Spinal cord (tissue), 9 donors: ENCODE measurements at regions not wholly inside any gene's neighbourhood (a gene's known extent, or its start where the extent isn't known, plus 50 kb on each side); places are given as distances from the start of the nearest gene placed in this dataset.

ENCODE experiments used
- DNase-seq, 6 donors: peaks; one replicate each; pipeline versions ENCODE4 v3.0.0 to v3.0.0-alpha.2; 2013 to 2015; ENCODE audit warnings: low spot score in 6 of 6, low read depth in 4 of 6
- H3K27ac ChIP-seq: one replicate; pipeline ENCODE4 v1.5.1; 2013; ENCODE audit warnings: low read depth, low read length, control low read depth
- H3K27me3 ChIP-seq: one replicate; pipeline ENCODE4 v1.6.1; 2013; ENCODE audit warnings: low read length; ENCODE audit not compliant: control insufficient read depth, insufficient read depth
- H3K36me3 ChIP-seq: one replicate; pipeline ENCODE4 v1.6.1; 2013; ENCODE audit warnings: low read length; ENCODE audit not compliant: control insufficient read depth, insufficient read depth
- H3K4me1 ChIP-seq: one replicate; pipeline ENCODE4 v1.6.1; 2013; ENCODE audit warnings: low read length; ENCODE audit not compliant: control insufficient read depth, insufficient read depth
- H3K4me3 ChIP-seq: one replicate; pipeline ENCODE4 v1.5.1; 2013; ENCODE audit warnings: low read depth, low read length, control low read depth
- H3K9me3 ChIP-seq: one replicate; pipeline ENCODE4 v1.6.1; 2013; ENCODE audit warnings: low read length; ENCODE audit not compliant: control insufficient read depth, insufficient read depth
- WGBS: methylation state at CpG from one replicate; pipeline ENCODE4 v1.1.5; 2013; ENCODE audit warnings: missing lambda C conversion rate; ENCODE audit not compliant: insufficient coverage; 5-methylcytosine and 5-hydroxymethylcytosine counted together
- donor health status: healthy.

DNA sequence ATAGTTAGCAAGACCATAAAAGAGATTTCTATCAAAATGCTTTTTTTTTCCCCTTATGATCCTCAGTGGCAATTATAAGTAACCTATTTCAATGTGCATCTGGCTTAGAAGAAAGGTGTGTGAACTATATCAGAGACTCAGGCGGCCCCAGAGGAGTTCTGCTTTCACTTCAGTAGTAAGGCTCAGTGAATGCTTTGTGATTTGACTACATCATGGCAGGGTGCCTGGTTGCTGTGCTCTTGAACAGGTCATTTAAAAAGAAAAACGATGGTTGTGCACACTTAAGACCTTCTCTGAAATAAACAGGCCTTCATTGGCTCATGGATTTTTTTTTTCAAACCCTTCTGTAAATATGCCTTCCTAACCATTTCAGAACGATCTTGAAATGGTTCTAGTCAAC, 400.4 kb upstream of the RARB start:
- Histone ChIP-seq H3K4me1 (no peaks in the 10 kb centered on the region), H3K27me3 (no peaks in the 10 kb centered on the region), H3K36me3 (no peaks in the 10 kb centered on the region), H3K27ac (peak overlapping the region; percentile 26), H3K9me3 (no peaks in the 10 kb centered on the region), H3K4me3 (no peak overlapping the region)
- peak in 3 of 6 donors; percentile 52 to 70 (median 67) for DNase-seq
- WGBS, result 30% methylated on average over 2 of the region's 3 CpGs

DNA sequence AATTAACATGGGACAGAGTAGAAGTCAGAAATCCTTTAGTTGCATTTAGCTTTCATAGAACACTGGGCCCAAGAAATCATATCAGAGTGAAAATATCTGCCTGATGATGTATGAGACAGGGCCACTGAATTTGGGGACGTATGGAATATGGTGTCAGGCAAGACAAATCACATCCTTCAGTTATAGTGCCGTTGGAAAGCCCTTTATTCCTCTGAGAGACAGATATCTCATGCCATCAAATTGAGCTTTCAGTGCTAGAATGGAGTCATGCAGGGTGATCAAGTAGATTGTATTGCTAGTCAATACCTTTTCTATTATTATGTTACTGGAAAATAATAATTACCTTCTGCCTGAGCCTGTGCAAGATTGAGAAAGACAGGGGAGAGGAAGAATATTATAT, 398.2 kb upstream of the RARB start:
- H3K9me3 ChIP-seq, result no peaks in the 10 kb centered on the region
- H3K27me3 ChIP-seq, result no peaks in the 10 kb centered on the region
- WGBS, result 20% methylated on average over 2 of the region's 2 CpGs
- no peaks in the 10 kb centered on the region for H3K4me1 ChIP-seq
- peak in 1 of 6 donors; percentile 54 for DNase-seq
- no peak overlapping the region for H3K4me3 ChIP-seq
- no peak overlapping the region for H3K27ac ChIP-seq
- no peaks in the 10 kb centered on the region for H3K36me3 ChIP-seq

DNA sequence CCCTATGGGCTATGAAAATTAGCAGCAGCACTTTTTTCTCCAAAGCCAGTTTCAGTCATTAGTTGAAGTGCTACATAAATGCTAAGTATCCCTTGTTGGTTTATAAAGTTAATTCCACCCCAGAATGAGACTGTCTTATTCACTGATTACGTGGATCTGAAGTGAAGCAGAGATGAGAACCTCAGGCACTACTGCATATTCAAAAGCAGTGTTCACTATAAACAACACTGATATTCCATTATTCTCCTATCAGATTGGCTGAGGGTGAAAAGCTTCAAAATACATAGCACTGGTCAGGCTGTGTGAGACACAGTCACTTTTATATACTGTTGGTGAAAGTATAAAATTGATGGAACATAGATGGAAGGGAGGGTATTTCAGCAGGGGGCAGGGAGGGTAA, 395.7 kb upstream of the RARB start:
- no peaks in the 10 kb centered on the region for H3K9me3 ChIP-seq
- H3K27me3 ChIP-seq, result no peaks in the 10 kb centered on the region
- no peaks in the 10 kb centered on the region for H3K36me3 ChIP-seq
- no peak overlapping the region for H3K4me3 ChIP-seq
- peak in 1 of 6 donors; percentile 87 for DNase-seq
- no peaks in the 10 kb centered on the region for H3K4me1 ChIP-seq
- H3K27ac ChIP-seq, result no peak overlapping the region
- WGBS, result no CpG with 5 or more reads among the region's 1 CpG

DNA sequence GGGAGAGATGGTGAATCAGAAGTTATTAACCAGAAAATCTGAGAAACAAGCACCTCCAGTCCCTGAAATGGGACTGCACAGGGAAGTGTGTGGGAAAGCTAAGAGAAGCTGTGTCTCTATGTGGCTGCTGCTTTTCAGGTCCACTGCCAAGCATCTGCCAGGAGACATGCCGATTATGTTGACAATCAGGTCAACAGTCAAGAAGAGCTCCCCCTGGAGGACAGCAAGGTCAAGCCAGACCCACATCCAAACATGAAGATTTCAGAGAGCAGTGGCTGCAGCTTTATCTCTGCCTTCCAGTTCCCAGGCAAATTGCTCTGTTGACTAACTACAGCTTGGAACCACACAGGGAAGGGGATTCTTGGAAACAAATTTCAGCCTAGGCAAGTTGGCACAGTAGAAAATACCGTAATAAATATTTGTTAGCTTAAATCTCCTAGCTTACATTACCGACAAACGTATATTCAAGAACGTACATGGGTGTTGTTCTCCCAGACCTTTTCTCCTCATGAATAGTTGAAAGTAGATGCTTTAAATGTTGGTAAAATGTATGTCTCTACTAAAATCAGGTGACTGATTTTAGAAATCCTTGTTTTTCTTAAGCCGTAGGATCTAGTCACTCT, 394.5 kb upstream of the RARB start:
- no peaks in the 10 kb centered on the region for H3K9me3 ChIP-seq
- no peaks in the 10 kb centered on the region for H3K4me1 ChIP-seq
- H3K27me3 ChIP-seq, result no peaks in the 10 kb centered on the region
- H3K4me3 ChIP-seq, result no peak overlapping the region
- H3K36me3 ChIP-seq, result no peaks in the 10 kb centered on the region
- DNase-seq, result peak in 3 of 6 donors; percentile 31 to 79 (median 64)
- no peak overlapping the region for H3K27ac ChIP-seq
- 40% methylated on average over 2 of the region's 6 CpGs for WGBS

DNA sequence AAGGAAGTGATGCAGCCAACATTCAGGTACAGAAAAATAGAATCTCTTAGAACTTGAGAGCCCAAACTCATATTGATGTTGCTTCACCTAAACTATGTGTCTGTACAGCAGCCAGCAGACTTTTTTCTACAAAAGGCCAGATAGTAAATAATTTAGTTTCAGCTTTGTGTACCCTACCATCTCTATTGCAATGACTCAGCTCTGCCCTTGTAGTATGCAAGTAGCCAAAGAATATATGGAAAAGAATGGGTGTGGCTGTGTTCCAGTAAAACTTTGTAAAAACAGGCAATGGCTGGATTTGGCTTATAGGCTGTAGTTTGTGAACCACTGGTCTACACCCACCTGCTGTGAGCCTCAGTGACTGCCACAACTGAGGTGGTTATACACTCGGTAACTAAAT, 392.5 kb upstream of the RARB start:
- Histone ChIP-seq H3K27me3 (no peaks in the 10 kb centered on the region), H3K36me3 (no peaks in the 10 kb centered on the region), H3K27ac (no peak overlapping the region), H3K9me3 (no peaks in the 10 kb centered on the region), H3K4me1 (no peaks in the 10 kb centered on the region), H3K4me3 (no peak overlapping the region)
- 100% methylated on average over 1 of the region's 1 CpG for WGBS
- DNase-seq, result no peak

DNA sequence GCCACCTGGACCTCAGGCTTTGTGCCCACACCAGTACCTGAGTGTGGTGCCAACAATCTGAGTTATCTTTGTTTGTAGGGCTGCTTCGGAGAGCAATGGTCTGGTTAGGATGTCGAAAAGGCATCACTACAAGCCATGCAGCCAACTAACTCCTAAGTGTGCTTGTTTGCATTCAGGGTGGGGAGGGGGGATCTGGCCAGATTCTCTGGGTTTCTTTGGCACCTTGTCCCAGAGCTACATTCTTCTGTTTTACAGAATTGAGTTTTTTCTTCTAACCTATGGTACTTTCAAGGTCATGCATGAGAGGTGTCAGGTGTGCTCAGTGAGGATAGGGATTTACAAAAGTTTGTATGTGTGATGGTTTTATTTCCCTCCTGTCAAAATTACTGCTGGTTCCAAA, 391.4 kb upstream of the RARB start:
- 50% methylated on average over 1 of the region's 2 CpGs for WGBS
- no peaks in the 10 kb centered on the region for H3K27me3 ChIP-seq
- DNase-seq, result no peak
- H3K9me3 ChIP-seq, result no peaks in the 10 kb centered on the region
- H3K36me3 ChIP-seq, result no peaks in the 10 kb centered on the region
- H3K4me3 ChIP-seq, result no peak overlapping the region
- peak overlapping the region; percentile 76 for H3K27ac ChIP-seq
- H3K4me1 ChIP-seq, result no peaks in the 10 kb centered on the region

DNA sequence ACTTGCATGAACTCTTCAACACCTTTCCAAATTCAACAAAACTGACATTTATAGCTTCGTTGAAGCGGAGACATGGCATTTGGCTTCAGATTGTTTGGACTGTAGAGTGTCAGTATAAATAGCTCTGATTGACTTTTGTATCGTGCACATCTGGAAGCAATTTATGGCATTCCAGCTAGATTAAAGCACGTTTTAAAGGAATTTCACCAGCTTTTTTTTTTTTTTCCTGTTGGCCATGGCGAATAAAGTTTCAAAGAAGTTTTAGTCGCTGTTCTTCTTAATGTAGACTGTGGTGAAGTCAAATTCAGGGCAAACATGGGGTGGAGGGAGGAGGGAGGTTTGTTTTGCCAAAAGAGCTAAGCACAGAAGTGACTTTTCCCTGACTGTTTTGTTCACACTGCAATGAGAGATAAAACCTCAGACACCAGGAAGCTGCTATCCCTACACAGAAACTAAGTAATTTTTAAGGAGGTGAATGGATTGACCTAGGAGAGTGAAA, 391.0 kb upstream of the RARB start:
- peak in 1 of 6 donors; percentile 58 for DNase-seq
- no peaks in the 10 kb centered on the region for H3K4me1 ChIP-seq
- H3K36me3 ChIP-seq, result no peaks in the 10 kb centered on the region
- peak overlapping the region; percentile 76 for H3K27ac ChIP-seq
- no peaks in the 10 kb centered on the region for H3K27me3 ChIP-seq
- 65% methylated on average over 3 of the region's 6 CpGs for WGBS
- no peaks in the 10 kb centered on the region for H3K9me3 ChIP-seq
- no peak overlapping the region for H3K4me3 ChIP-seq

DNA sequence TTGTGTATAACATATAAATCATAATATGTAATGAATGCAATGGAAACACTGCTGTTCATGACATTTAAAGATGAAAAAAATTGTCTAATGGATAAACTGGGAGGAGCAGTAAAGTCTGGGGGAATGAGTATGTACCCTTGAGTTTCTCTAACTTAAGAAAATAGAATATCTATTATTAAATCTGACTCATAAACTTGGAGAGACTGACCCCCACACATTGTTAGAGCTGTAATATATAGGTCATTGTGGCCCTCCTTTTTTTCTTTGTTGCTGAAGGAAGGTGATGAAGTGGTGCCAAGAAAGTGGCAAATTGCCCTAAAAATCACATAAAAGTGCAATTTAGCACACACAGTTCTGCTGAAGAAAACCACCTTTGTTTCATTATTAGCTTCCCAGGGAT, 389.8 kb upstream of the RARB start:
- Histone ChIP-seq H3K27ac (peak overlapping the region; percentile 42), H3K36me3 (no peaks in the 10 kb centered on the region), H3K27me3 (no peaks in the 10 kb centered on the region), H3K4me3 (no peak overlapping the region), H3K9me3 (no peaks in the 10 kb centered on the region), H3K4me1 (no peaks in the 10 kb centered on the region)
- peak in 1 of 6 donors; percentile 40 for DNase-seq

DNA sequence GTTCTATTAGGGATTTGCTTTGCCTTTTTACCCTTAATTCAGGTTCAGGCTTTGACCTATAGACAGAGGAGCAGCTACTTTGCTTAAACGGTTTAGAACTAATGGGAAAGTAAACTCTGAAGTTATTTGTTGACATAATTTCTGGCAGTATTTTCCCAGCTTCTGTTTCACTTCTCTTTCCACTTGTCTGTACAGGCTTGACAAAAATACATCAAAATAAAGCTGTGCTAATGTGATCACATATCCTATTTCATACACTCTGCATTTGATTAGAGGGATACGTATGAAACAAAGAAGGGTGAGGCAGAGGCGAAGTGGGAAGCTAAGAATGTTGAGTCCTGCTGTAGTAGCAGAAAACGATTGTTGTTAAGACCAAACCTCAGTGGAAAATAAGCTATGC, 389.1 kb upstream of the RARB start:
- Histone ChIP-seq H3K9me3 (no peaks in the 10 kb centered on the region), H3K36me3 (no peaks in the 10 kb centered on the region), H3K4me1 (no peaks in the 10 kb centered on the region), H3K27me3 (no peaks in the 10 kb centered on the region), H3K27ac (peak overlapping the region; percentile 42), H3K4me3 (no peak overlapping the region)
- DNase-seq, result no peak
- 80% methylated on average over 2 of the region's 4 CpGs for WGBS

DNA sequence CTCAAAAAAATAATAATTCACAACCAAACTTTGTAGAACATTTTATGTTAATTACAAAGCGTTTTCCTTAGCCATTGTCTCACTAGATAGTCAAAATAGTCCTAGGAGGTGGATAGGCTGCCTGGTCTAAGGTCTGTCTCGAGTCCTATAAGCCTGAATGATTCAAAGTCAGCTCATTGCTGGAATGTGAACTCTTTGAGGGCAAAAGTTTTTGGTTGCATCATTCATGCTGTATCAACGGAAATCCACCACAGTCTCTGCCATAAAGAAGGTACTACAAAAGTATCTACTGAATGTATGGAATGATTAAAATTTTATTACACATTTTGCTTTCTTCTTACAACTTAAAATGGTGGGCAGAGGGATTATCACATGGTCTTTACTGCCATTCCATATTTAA, 387.3 kb upstream of the RARB start:
- WGBS, result 100% methylated on average over 1 of the region's 3 CpGs

More for the DNA sequence above, 387.3 kb upstream of the RARB start:
- DNase-seq, result no peak
- Histone ChIP-seq H3K9me3 (no peaks in the 10 kb centered on the region), H3K36me3 (no peaks in the 10 kb centered on the region), H3K27ac (no peak overlapping the region), H3K27me3 (no peaks in the 10 kb centered on the region), H3K4me3 (no peak overlapping the region), H3K4me1 (no peaks in the 10 kb centered on the region)
